ENCODE measurements at regions not wholly inside any gene's neighbourhood (a gene's known extent, or its start where the extent isn't known, plus 50 kb on each side); places are given as distances from the start of the nearest gene placed in this dataset.

GRCh38 chr9:33731142-33731541 lies 64.2 kb upstream of the PRSS3 start:
- TF ChIP-seq CTCF (IDR thresholded peaks at IDR 0.05), result no peak
- no peak for TF ChIP-seq EZH2 (IDR thresholded peaks at IDR 0.05; ENCODE audit: borderline replicate concordance, insufficient read depth, low read depth, low read length, poor library complexity, severe bottlenecking)

Measured in B cell (primary cell).